ENCODE measurements at regions not wholly inside any gene's neighbourhood (a gene's known extent, or its start where the extent isn't known, plus 50 kb on each side); places are given as distances from the start of the nearest gene placed in this dataset.
"Not testable (repeated sequence)": the region's sequence is repeated elsewhere in the genome, so short reads cannot be mapped to it uniquely, and the experiment has no call there.

DNA sequence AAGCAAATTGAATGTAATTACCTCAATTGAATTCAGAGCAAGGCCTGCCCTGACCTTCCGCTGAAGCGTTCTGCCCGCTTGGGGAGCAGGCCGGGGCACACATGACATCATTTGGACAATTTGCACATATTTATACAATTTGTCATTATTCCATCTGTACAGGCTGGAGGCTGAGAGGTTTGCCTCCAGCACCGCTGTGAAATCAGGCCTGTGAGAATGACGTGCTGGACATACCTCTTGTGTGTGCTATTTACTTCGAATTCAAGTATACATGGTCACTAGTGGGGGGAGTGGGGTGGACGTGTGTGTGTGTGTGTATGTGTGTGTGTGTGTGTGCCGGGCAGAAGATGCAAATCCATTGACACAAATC is 285.6 kb downstream of the SHOX start:
- no peak overlapping the region for H3K4me3 ChIP-seq
- no peaks in the 10 kb centered on the region for H3K9me3 ChIP-seq
- no peaks in the 10 kb centered on the region for H3K36me3 ChIP-seq
- peak; percentile 16 for DNase-seq
- no peaks in the 10 kb centered on the region for H3K27me3 ChIP-seq

GRCh38 chrX:915427-916229 is 285.0 kb downstream of the SHOX start:
- no peak overlapping the region for H3K4me3 ChIP-seq
- H3K9me3 ChIP-seq = no peaks in the 10 kb centered on the region
- no peak for DNase-seq
- H3K36me3 ChIP-seq = no peaks in the 10 kb centered on the region
- H3K27me3 ChIP-seq = no peaks in the 10 kb centered on the region

DNA sequence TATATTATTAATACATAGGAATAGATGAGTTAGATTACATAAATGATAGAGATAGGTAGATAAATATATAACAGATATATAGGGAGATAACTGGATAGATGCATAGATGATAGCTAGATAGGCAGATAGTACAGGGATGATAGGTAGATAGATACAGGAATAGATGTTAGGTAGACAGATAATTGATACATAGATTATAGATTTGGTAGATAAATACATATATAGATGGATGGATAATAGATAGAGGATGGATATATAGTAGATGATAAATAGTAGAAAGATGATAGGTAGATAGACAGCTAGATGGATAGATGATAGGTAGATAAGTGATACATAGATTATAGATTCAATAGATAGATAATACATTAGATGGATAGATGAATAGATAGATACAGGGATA is 283.6 kb downstream of the SHOX start:
- no peak overlapping the region for H3K4me3 ChIP-seq
- no peaks in the 10 kb centered on the region for H3K9me3 ChIP-seq
- no peaks in the 10 kb centered on the region for H3K36me3 ChIP-seq
- H3K27me3 ChIP-seq = no peaks in the 10 kb centered on the region
- DNase-seq = no peak

DNA sequence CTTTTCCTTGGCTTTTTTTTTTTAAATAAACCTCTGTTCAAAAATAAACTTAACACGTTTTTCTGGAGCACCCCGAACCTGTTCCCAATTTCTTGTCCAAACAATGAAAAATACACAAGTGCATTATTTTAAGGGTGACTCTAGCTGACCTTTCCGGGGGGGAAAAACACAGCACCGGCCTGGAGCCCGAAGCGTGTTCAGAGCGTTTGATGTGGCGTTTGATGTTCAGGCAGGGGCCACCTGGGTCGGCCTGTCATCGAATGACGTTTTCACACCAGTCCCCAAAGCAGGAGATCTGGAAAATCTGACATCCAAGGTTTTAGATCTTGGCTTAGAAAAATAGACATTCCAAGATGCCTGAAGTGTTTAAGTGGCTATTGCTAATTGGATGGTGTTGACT is 282.1 kb downstream of the SHOX start:
- Histone ChIP-seq H3K27me3 (no peaks in the 10 kb centered on the region), H3K9me3 (no peaks in the 10 kb centered on the region), H3K36me3 (no peaks in the 10 kb centered on the region), H3K4me3 (no peak overlapping the region)
- DNase-seq = no peak

DNA sequence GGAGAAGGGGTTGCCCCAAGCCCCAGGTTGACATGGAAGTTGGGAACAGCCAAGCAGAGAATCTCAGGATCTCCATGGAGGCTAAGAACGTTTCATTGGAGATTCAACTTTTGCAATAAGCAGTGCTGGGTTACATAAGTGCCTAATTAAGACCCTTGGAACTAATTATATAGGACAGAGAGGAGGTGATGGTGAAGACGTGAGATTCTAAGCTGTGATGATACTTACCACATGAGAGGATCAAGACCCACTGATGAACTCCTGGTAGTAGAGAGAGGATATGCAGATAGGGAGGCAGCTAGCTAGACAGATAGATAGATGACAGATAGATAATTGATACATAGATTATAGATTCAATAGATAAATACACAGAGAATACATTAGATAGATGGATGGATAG is 278.5 kb downstream of the SHOX start:
- H3K4me3 ChIP-seq, H3K36me3 ChIP-seq, DNase-seq, H3K27me3 ChIP-seq, H3K9me3 ChIP-seq: not testable (repeated sequence)

DNA sequence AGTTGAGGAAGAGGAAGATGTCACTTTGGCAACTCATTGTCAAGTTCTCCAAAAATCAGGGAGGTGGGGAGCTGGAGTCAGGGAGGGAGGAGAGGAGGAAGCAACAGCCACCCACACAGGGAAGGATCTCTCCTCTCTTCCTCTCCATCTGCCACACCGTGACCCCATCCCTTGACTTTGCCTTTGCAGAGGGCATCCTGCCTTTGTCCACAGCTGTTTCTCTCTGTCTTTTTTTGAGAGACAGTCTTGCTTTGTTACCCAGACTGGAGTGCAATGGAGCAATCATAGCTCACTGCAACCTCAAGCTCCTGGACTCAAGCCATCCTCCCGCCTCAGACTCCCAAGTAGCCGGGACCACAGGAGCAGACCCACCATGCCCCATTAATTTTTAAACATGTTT is 276.0 kb downstream of the SHOX start:
- H3K9me3 ChIP-seq = no peaks in the 10 kb centered on the region

DNA sequence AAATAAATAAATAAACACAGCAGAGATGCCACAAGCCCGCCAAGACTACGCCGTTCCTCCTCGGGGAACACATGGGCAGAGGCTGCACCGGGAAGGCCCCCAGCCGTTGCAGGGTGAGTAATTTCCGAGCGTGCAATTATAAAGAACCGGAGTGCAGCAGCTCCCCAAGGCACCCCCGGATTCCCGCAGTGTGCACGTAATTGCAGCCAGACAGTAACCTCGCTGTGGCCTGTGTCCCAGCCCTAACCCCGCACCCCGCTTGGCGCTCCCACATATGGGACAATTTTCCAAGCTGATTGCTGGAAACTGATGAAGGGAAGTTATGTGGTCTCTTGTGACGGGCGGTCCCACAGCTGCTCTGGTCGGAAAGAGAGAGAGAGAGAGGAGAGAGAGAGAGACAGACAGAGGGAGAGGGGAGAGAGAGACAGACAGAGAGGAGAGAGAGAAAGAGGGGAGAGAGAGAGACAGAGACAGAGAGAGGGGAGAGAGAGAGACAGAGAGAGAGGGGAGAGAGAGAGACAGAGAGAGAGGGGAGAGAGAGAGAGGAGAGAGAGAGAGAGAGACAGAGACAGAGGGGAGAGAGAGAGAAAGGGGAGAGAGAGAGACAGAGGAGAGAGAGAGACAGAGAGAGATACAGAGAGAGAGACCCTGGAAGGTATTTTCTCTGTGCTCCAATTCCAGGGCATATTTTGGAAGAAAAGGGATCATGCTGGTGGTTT is 275.4 kb downstream of the SHOX start:
- H3K9me3 ChIP-seq = no peaks in the 10 kb centered on the region
- no peak overlapping the region for H3K4me3 ChIP-seq
- DNase-seq = no peak
- no peaks in the 10 kb centered on the region for H3K27me3 ChIP-seq
- no peaks in the 10 kb centered on the region for H3K36me3 ChIP-seq

More for the DNA sequence above, 276.0 kb downstream of the SHOX start:
- H3K36me3 ChIP-seq = no peaks in the 10 kb centered on the region
- DNase-seq = no peak
- H3K4me3 ChIP-seq = no peak overlapping the region
- no peaks in the 10 kb centered on the region for H3K27me3 ChIP-seq

DNA sequence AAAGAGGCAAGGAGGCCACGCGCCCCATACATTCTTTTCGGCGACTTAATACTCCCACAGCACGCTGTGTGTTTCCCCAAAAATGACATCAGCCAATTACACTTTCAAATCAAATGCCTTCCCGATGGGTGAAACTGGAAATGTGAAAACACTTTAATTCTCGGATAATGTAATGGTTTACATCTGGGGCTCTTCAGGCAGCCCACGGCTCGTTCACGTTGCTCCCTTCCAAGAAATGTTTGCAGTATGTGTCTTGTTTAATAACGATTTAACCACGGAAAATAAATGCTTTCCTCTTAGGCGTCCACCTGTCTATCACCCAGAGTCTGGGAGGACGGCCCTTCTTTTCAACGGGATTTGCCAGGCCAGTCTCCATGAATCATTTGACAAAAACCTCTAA is 272.5 kb downstream of the SHOX start:
- no peaks in the 10 kb centered on the region for H3K27me3 ChIP-seq
- H3K4me3 ChIP-seq = no peak overlapping the region
- H3K36me3 ChIP-seq = no peaks in the 10 kb centered on the region
- H3K9me3 ChIP-seq = no peaks in the 10 kb centered on the region
- no peak for DNase-seq

GRCh38 chrX:896256-896655 is 265.7 kb downstream of the SHOX start:
- Histone ChIP-seq H3K4me3 (no peak overlapping the region), H3K9me3 (no peaks in the 10 kb centered on the region), H3K36me3 (no peaks in the 10 kb centered on the region), H3K27me3 (no peaks in the 10 kb centered on the region)
- DNase-seq = no peak

DNA sequence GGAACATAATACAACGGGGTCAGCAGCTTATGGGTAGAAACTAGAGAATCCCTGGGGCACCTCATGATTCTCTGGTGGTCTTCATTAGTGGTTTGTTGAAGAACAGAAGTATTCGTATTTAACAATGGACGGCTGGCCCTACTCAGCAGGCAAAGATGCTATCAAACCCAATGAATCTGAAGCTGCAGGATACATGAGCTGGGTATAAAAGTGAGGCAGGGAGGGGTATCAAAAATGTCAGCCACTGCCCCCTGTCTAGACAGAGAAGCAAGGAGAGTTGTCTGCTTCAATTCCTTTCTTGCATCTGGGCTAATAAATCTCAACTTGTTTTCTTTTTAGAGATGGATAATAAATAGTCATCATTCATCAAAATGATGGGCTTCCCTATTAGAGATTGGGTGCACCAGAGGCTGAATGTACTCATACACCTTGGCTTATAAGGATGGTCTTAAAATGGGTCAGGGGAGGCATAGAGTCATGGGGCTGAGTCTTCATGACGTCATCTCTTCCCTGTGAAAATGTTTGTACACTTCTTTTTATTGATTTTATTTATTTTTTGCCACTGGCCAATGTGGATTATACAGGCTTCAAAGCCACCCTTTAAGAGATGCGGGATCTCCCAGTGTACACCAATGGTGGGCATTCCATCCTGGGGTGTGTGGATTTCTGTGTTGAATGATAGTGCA is 259.5 kb downstream of the SHOX start:
- H3K27me3 ChIP-seq = no peaks in the 10 kb centered on the region
- DNase-seq = no peak
- H3K4me3 ChIP-seq = no peak overlapping the region
- peaks cover 3% of the 10 kb centered on the region; the same call in 1 of the 2 replicates for H3K9me3 ChIP-seq
- H3K36me3 ChIP-seq = no peaks in the 10 kb centered on the region

DNA sequence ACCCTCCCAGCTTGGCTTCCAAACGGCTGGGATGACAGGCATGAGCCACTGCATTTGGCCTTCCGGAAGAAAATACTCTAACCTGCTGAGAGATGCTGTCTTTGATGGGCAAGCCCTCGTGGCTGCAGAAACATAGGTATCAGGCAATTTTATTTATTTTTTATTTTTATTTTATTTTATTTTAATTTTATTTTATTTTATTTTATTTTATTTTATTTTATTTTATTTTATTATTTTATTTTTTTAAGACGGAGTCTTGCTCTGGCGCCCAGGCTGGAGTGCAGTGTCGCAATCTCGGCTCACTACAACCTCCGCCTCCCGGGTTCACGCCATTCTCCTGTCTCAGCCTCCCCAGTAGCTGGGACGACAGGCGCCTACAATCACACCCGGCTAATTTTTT is 257.1 kb downstream of the SHOX start:
- not testable (repeated sequence) for DNase-seq, H3K27me3 ChIP-seq, H3K4me3 ChIP-seq, H3K36me3 ChIP-seq, H3K9me3 ChIP-seq

DNA sequence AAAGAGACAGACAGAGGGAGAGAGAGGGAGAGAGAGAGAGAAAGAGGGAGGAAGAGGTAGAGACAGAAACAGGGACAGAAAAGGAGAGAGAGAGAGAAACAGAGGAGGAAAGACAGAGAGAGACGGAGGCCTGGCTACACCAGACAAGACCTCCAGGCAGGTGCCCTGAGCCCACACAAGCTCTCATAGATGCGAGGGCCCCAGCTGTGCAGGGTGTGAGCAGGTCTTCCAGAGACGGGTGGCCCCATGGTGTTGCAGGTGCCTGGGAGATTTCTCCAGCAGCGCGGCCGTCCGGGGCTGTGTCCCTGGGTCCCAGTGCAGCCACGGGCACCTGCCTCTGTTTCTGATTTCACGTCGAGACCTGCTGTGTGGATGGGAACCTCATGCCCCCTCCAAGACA is 253.0 kb downstream of the SHOX start:
- H3K9me3 ChIP-seq = no peaks in the 10 kb centered on the region
- no peaks in the 10 kb centered on the region for H3K36me3 ChIP-seq
- no peaks in the 10 kb centered on the region for H3K27me3 ChIP-seq
- H3K4me3 ChIP-seq = no peak overlapping the region
- no peak for DNase-seq

GRCh38 chrX:879756-880698 is 249.4 kb downstream of the SHOX start:
- H3K4me3 ChIP-seq, H3K9me3 ChIP-seq, DNase-seq, H3K36me3 ChIP-seq, H3K27me3 ChIP-seq: not testable (repeated sequence)

GRCh38 chrX:874061-874460 is 243.5 kb downstream of the SHOX start:
- Histone ChIP-seq H3K9me3 (peaks cover 4% of the 10 kb centered on the region; the same call in 1 of the 2 replicates), H3K4me3 (no peak overlapping the region), H3K27me3 (no peaks in the 10 kb centered on the region), H3K36me3 (no peaks in the 10 kb centered on the region)
- DNase-seq = no peak

DNA sequence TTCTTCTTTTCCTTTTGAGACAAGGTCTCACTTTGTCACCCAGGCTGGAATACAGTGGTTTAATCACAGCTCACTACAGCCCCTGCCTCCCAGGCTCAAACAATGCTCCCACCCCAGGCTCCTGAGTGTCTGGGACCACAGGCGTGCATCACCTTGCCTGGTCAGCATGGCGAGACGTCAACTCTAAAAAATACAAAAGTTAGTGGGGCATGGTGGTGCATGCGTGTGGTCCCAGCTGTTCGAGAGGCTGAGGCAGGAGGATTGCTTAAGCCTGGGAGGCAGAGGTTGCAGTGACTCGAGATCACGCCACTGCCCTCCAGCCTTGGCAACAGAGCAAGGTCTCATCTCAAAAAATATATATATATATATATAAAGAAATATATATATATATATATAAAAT is 242.4 kb downstream of the SHOX start:
- no peaks in the 10 kb centered on the region for H3K27me3 ChIP-seq
- H3K4me3 ChIP-seq = peak overlapping the region; percentile 46
- peaks cover 4% of the 10 kb centered on the region; the same call in 1 of the 2 replicates for H3K9me3 ChIP-seq
- no peak for DNase-seq
- H3K36me3 ChIP-seq = no peaks in the 10 kb centered on the region

- no peaks in the 10 kb centered on the region for H3K36me3 ChIP-seq
- H3K4me3 ChIP-seq = no peak overlapping the region
- no peak for DNase-seq
- no peaks in the 10 kb centered on the region for H3K27me3 ChIP-seq
- no peaks in the 10 kb centered on the region for H3K9me3 ChIP-seq
These were observed 241.5 kb downstream of the SHOX start for GRCh38 chrX:872090-872489.

DNA sequence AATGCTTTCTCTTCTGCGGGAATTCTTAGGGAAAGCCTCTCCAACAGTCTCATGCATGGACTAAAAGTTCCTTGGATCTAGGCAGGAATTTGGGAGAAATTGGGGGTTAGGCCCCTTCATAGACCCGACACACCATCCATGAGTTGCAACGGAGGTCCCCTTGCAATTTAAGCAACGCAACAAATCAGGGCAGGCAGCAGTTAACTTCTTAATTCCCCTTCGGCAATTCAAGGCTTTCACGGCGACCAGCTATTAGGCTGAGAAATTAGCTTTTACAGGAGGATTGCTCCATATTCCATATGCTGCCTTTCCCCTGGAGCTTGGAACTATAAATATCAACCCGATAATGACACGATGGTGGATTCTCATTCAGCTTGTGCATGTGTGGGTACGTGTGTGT is 241.0 kb downstream of the SHOX start:
- Histone ChIP-seq H3K27me3 (no peaks in the 10 kb centered on the region), H3K4me3 (no peak overlapping the region), H3K36me3 (no peaks in the 10 kb centered on the region), H3K9me3 (no peaks in the 10 kb centered on the region)
- DNase-seq = no peak

All from MG63 (cell line).